OCI-LY3 (cell line): ENCODE measurements at regions not wholly inside any gene's neighbourhood (a gene's known extent, or its start where the extent isn't known, plus 50 kb on each side); places are given as distances from the start of the nearest gene placed in this dataset.

Experiments used
- EZH2phosphoT487 ChIP-seq: fragments of 200-600 bp; shearing (Covaris generic); IDR thresholded peaks from 2 replicates; pipeline ENCODE4 v1.6.1; 2018; ENCODE audit warnings: antibody characterized with exemption, mixed run types, low read depth
- TF ChIP-seq, protein P1 (sequence below): fragments of 200-600, 300-600 bp; sonication (generic); IDR thresholded peaks from 2 replicates; pipeline ENCODE4 v1.5.1; 2014; ENCODE audit warnings: antibody characterized with exemption, low read length, low read depth

DNA sequence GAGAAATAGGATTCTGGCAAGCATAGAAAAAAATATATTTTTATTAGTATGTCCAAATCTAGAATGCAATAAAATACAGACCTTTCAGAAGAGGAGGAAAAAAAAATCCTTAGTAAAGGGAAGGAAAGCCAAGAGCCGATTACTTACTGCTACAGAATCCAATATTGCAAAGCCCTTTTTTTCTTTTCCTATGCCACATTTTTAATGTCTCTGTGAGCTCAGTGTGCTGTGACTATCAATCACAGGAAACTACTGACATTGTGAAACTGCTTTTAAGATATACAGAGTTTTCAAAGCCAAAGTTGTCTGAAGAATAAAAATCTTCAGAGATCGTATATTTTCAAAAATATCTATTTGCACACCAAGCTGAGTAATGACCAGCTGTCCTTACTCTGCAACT lies 120.4 kb downstream of the CHD9NB start:
- TF ChIP-seq, protein P1, sequence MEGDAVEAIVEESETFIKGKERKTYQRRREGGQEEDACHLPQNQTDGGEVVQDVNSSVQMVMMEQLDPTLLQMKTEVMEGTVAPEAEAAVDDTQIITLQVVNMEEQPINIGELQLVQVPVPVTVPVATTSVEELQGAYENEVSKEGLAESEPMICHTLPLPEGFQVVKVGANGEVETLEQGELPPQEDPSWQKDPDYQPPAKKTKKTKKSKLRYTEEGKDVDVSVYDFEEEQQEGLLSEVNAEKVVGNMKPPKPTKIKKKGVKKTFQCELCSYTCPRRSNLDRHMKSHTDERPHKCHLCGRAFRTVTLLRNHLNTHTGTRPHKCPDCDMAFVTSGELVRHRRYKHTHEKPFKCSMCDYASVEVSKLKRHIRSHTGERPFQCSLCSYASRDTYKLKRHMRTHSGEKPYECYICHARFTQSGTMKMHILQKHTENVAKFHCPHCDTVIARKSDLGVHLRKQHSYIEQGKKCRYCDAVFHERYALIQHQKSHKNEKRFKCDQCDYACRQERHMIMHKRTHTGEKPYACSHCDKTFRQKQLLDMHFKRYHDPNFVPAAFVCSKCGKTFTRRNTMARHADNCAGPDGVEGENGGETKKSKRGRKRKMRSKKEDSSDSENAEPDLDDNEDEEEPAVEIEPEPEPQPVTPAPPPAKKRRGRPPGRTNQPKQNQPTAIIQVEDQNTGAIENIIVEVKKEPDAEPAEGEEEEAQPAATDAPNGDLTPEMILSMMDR, result no peak
- no peak for TF ChIP-seq EZH2phosphoT487
